AG09309 (cell line): ENCODE measurements at regions not wholly inside any gene's neighbourhood (a gene's known extent, or its start where the extent isn't known, plus 50 kb on each side); places are given as distances from the start of the nearest gene placed in this dataset.
"Not testable (repeated sequence)": the region's sequence is repeated elsewhere in the genome, so short reads cannot be mapped to it uniquely, and the experiment has no call there.

ENCODE experiments used
- DNase-seq: peaks from one replicate; pipeline ENCODE4 v3.0.0-alpha.2; 2010; ENCODE audit warnings: low read depth
- H3K4me3 ChIP-seq: 2 replicates; pipeline ENCODE4 v1.5.1; 2011; ENCODE audit warnings: mild to moderate bottlenecking, low read depth, low read length, moderate library complexity; ENCODE audit not compliant: control insufficient read depth
- CTCF ChIP-seq: IDR thresholded peaks from 2 replicates; pipeline ENCODE4 v1.5.1; 2011; ENCODE audit warnings: mild to moderate bottlenecking, low read depth, low read length, inconsistent platforms; ENCODE audit not compliant: insufficient read depth, control insufficient read depth; ENCODE audit errors: missing control alignments

GRCh38 chr21:27321791-27322190 is 354.9 kb upstream of the ADAMTS5 start:
- DNase-seq = no peak
- TF ChIP-seq CTCF = no peak

GRCh38 chr21:27320868-27321267 is 354.0 kb upstream of the ADAMTS5 start:
- no peak for DNase-seq
- H3K4me3 ChIP-seq = no peak overlapping the region
- TF ChIP-seq CTCF = no peak

More at GRCh38 chr21:27321791-27322190, 354.9 kb upstream of the ADAMTS5 start:
- H3K4me3 ChIP-seq = no peak overlapping the region

- not testable (repeated sequence) for H3K4me3 ChIP-seq
These were observed 350.7 kb upstream of the ADAMTS5 start for GRCh38 chr21:27317601-27318000.

GRCh38 chr21:27315373-27315772 is 348.5 kb upstream of the ADAMTS5 start:
- no peak for TF ChIP-seq CTCF
- H3K4me3 ChIP-seq = no peak overlapping the region
- no peak for DNase-seq

More at GRCh38 chr21:27317601-27318000, 350.7 kb upstream of the ADAMTS5 start:
- not testable (repeated sequence) for DNase-seq

GRCh38 chr21:27314131-27314530 is 347.2 kb upstream of the ADAMTS5 start:
- DNase-seq = no peak
- TF ChIP-seq CTCF = no peak
- no peak overlapping the region for H3K4me3 ChIP-seq

- no peak for TF ChIP-seq CTCF
These were observed 340.2 kb upstream of the ADAMTS5 start for GRCh38 chr21:27306791-27307775.

GRCh38 chr21:27306206-27306605 is 339.3 kb upstream of the ADAMTS5 start:
- no peak for DNase-seq
- no peak for TF ChIP-seq CTCF
- no peak overlapping the region for H3K4me3 ChIP-seq

More at GRCh38 chr21:27306791-27307775, 340.2 kb upstream of the ADAMTS5 start:
- no peak overlapping the region for H3K4me3 ChIP-seq
- DNase-seq = no peak
